Suprapubic skin (tissue), 3 donors: ENCODE measurements at regions not wholly inside any gene's neighbourhood (a gene's known extent, or its start where the extent isn't known, plus 50 kb on each side); places are given as distances from the start of the nearest gene placed in this dataset.

Source experiments
- CTCF ChIP-seq, 2 donors: fragments of 200-600 bp in 1 of 2; fragments of 450-650 bp in 1 of 2; sonication (generic) in 1 of 2; IDR thresholded peaks; one replicate each; pipeline ENCODE4 v1.5.1; 2016 to 2019; ENCODE audit warnings: antibody characterized with exemption in 2 of 2, mild to moderate bottlenecking in 1 of 2, moderate library complexity in 1 of 2
- POLR2AphosphoS5 ChIP-seq, 3 donors: sonication (generic); formaldehyde crosslinking; IDR thresholded peaks; one replicate each; pipeline ENCODE4 v1.6.1; 2017; ENCODE audit warnings: antibody characterized with exemption in 3 of 3

GRCh38 chr15:47409038-47409437, 308.3 kb upstream of the SEMA6D start:
- TF ChIP-seq POLR2AphosphoS5 (IDR thresholded peaks at IDR 0.05) (no peak), CTCF (IDR thresholded peaks at IDR 0.05) (no peak)
